Kidney epithelial cell (primary cell): ENCODE measurements at regions not wholly inside any gene's neighbourhood (a gene's known extent, or its start where the extent isn't known, plus 50 kb on each side); places are given as distances from the start of the nearest gene placed in this dataset.

Source experiments
- DNase-seq: peaks from one replicate; pipeline ENCODE4 v3.0.0-alpha.2; 2010; ENCODE audit warnings: low read depth
- H3K27me3 ChIP-seq: 2 replicates; pipeline ENCODE4 v1.6.0; 2011; ENCODE audit warnings: low read length; ENCODE audit not compliant: control insufficient read depth, insufficient read depth
- H3K36me3 ChIP-seq: 2 replicates; pipeline ENCODE4 v1.5.1; 2011; ENCODE audit warnings: low read length; ENCODE audit not compliant: control insufficient read depth, insufficient read depth
- H3K4me3 ChIP-seq: 2 replicates; pipeline ENCODE4 v1.5.1; 2011; ENCODE audit warnings: low read depth, mild to moderate bottlenecking, control low read depth, low read length
- CTCF ChIP-seq: IDR thresholded peaks from 2 replicates; pipeline ENCODE4 v1.5.1; 2011; ENCODE audit warnings: mild to moderate bottlenecking, moderate library complexity, low read length, control low read depth, inconsistent platforms; ENCODE audit not compliant: insufficient read depth, poor library complexity, severe bottlenecking

DNA sequence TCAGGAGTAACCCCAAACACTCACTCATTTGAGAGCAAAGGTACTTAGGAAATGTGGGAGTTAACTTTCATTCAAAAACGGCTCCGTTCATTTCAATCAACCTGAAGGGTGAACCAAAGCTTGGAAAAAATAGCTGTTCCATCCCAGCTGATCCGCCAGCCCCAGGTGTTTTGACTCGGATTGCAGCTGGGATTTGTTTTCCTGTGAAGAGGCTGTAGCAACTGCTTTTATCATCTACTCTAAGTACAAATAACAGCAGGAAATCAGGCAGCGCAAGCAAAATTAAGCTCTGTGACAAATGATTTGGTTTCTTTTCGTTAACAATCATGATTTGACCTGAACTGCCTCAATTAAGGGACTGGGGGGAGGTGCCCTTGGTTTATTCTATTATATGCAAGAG, 154.7 kb downstream of the BEND2 start:
- H3K36me3 ChIP-seq: no peaks in the 10 kb centered on the region
- DNase-seq: no peak
- H3K27me3 ChIP-seq: no peaks in the 10 kb centered on the region
- H3K4me3 ChIP-seq: no peak overlapping the region
- TF ChIP-seq CTCF: no peak

GRCh38 chrX:18051690-18052089, 169.0 kb downstream of the BEND2 start:
- Histone ChIP-seq H3K4me3 (no peak overlapping the region), H3K27me3 (no peaks in the 10 kb centered on the region), H3K36me3 (no peaks in the 10 kb centered on the region)
- TF ChIP-seq CTCF: no peak
- no peak for DNase-seq

DNA sequence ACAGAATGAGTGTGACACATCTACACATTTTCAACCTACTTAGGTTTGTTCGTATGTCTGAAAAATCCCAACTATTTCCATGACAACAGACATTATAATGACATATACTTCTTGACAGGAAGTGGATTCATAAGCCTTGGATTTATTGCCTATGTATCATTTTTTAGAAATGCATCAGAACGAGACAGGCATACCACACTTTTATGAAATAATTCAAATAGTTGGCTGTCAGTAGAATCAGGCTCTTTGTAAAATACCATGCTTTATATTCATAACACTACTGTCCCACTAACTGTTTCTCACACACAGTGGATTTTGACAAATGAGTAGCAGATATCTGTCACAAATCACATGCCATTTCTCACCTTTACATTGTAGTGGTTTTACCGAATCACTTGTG, 173.2 kb downstream of the BEND2 start:
- Histone ChIP-seq H3K36me3 (no peaks in the 10 kb centered on the region), H3K27me3 (no peaks in the 10 kb centered on the region), H3K4me3 (no peak overlapping the region)
- TF ChIP-seq CTCF: no peak
- DNase-seq: no peak

DNA sequence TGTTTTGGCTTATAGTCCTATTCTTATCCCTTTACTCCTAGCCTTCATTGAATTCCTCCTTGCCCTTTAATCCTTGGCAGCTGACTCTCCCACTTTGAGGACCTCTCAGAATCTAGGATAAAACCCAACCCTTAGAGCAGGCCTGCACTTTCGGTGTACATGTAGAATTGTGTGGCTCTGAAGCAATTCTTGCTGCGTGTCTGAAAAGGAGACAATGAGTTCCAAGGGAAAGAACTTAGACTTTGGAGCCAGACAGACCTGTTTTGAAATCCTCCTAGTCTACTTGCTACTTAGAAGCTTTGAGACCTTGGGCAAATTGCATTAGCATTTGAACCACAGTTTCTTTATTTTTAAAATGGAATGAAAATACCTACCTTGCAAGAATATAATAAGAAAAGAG, 175.2 kb downstream of the BEND2 start:
- TF ChIP-seq CTCF: no peak

DNA sequence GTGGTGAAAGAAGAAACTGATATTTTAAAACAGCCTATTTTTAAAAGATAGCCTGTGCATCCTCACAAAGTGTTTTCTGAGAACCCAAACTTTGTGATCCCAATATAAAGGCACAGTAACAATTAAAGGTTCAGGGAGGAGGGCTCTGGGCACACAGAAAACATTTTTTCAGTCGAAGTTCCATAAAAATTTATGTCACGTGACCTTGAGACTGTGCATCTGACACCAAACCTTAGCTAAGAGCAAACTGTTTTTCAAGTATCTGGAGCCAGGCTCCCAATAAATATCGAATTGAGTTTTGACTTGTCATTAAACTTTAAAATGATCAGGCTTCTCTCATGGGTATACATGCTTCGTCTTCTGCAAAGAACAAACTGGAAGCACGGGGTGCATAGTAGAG, 177.9 kb downstream of the BEND2 start:
- no peak for DNase-seq
- H3K4me3 ChIP-seq: no peak overlapping the region
- H3K27me3 ChIP-seq: no peaks in the 10 kb centered on the region
- TF ChIP-seq CTCF: no peak
- no peaks in the 10 kb centered on the region for H3K36me3 ChIP-seq

More for the DNA sequence above, 175.2 kb downstream of the BEND2 start:
- no peaks in the 10 kb centered on the region for H3K36me3 ChIP-seq
- H3K4me3 ChIP-seq: no peak overlapping the region
- H3K27me3 ChIP-seq: no peaks in the 10 kb centered on the region
- no peak for DNase-seq

GRCh38 chrX:18041656-18042055, 179.0 kb downstream of the BEND2 start:
- Histone ChIP-seq H3K27me3 (no peaks in the 10 kb centered on the region), H3K36me3 (no peaks in the 10 kb centered on the region), H3K4me3 (no peak overlapping the region)
- no peak for TF ChIP-seq CTCF
- no peak for DNase-seq
